Limb (tissue), 2 donors: ENCODE measurements at regions not wholly inside any gene's neighbourhood (a gene's known extent, or its start where the extent isn't known, plus 50 kb on each side); places are given as distances from the start of the nearest gene placed in this dataset.
"Not testable (repeated sequence)": the region's sequence is repeated elsewhere in the genome, so short reads cannot be mapped to it uniquely, and the experiment has no call there.

ENCODE experiments used
- DNase-seq, 2 donors: peaks; one replicate each; pipeline ENCODE4 v3.0.0-alpha.2; 2016; ENCODE audit errors: extremely low spot score in 2 of 2

DNA sequence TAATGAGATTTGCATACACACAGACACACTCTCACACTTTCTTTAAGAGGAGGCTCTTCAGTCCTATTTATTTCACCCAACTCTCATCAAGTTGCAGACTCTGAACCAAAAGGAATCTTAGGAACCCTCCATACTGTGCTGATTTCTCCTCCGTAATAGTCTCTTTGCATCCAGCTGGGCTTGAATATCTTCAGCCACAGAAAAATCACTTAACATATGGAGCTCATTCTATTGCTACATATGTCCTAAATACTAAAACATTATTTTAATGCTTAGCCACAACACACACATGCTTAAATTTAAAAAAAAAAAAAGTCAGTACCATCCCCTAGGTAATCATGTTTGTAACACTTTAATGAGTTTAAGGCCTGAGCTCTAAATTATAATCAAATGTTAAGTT is 287.5 kb upstream of the CNTN6 start:
- no peak for DNase-seq

- DNase-seq, result no peak
These were observed 286.8 kb upstream of the CNTN6 start for GRCh38 chr3:806006-806405.

DNA sequence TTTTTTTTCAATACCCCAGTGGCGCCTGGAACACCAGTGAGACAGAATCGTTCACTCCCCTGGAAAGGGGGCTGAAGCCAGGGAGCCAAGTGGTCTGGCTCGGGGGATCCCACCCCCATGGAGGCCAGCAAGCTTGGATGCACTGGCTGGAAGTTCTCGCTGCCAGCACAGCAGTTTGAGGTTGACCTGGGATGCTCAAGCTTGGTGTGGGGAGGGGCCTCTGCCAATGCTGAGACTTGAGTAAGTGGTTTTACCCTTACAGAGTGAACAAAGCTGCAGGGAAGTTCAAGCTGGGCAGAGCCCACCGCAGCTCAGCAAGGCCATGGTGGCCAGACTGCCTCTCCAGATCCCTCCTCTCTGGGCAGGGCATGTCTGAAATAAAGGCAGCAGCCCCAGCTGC is 276.2 kb upstream of the CNTN6 start:
- DNase-seq, result no peak

- no peak for DNase-seq
These were observed 258.1 kb upstream of the CNTN6 start for GRCh38 chr3:834679-835078.

DNA sequence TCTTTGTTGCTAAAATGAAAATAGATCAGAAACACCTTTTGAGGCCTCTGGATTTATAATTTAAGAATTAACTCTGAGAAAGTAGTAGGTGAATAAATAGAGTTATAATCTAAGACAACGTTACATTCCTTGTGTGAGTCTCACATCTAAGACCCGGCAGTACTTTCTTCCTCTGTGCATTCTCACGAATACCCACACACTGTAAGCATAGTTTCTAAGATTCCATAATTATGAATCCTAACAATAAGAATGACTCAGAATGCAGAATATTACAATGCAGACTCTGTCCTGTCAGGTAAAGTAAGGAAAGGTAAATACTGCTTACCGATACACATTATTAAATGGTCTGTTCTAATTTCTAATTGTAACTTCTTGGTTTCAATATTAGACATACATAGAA is 257.7 kb upstream of the CNTN6 start:
- no peak for DNase-seq

GRCh38 chr3:839981-840380 is 252.8 kb upstream of the CNTN6 start:
- DNase-seq, result no peak

DNA sequence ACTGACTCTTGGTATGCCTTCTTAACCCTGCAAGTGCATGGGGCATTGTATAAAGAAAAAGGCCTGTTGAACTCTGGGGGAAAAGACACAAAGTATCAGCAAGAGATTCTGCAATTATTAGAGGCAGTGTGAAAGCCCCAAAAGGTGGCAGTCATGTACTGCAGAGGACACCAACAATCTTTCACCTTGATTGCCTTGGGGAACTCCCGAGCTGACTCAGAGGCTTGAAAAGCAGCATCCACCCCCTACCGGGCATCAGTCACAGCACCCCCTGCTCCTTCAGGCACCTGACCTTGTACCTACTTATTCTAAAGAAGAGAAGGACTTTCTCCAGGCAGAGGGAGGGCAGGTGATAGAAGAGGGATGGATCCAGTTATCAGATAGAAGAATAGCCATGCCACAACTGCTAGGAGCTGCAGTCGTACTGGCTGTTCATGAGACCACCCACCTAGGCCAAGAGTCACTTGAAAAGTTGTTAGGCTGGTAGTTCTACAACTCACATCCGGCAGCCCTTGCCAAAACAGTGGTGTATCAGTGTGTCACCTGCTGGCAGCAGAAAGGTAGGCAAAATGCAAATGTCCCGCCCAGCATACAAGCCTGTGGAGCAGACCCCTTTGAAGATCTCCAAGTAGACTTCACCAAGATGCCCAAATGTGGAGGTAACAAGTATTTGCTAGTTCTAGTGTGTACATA is 241.6 kb upstream of the CNTN6 start:
- no peak for DNase-seq

DNA sequence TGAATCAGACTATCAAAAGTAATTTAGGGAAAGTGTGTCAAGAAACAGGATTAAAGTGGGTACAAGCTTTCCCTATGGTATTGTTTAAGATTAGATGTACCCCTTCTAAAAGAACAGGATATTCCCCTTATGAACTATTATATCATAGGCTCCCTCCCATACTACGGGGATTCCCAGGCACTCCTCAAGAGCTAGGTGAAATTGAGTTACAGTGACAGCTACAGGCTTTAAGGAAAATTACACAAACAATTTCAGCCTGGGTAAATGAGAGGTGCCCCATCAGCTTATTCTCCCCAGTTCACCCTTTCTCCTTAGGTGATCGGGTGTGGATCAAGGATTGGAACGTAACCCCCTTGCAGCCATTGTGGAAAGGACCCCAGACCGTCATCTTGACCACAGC is 240.8 kb upstream of the CNTN6 start:
- no peak for DNase-seq

- no peak for DNase-seq
These were observed 239.3 kb upstream of the CNTN6 start for GRCh38 chr3:853489-853888.

DNA sequence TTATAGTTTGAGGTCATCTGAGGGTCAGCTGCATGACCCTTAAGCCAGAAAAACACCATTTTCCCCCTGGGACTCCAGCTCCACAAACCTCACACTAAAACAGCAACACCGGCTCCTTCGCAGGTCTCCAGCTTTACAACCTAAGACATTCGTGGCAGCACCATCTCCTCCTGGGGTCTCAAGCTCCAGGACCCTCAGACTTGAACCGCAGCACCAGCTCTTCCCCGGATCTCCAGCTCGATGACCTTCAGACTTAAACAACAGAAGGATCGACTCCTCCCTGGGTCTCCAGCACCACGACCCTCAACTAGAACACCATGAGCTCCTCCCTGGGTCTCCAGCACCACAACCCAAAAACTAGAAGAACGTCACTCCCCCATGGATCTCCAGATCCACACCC is 233.7 kb upstream of the CNTN6 start:
- DNase-seq, result no peak

DNA sequence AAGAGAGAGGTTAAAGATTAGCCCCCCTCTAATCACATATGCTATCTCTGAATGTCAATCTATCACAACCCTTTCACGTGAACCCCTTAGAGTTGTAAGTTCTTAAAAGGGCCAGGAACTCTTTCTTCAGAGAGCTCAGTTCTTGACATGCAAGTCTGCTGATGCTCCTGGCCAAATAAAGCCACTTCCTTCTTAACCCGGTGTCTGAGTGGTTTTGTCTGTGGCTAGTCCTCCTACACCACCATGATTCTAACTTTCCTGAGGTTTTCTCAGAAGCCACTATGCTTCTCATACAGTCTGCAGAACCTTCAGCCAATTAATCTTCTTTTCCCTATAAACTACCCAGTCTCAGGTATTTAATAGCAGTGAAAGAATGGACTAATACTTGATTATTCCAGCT is 231.1 kb upstream of the CNTN6 start:
- no peak for DNase-seq

DNA sequence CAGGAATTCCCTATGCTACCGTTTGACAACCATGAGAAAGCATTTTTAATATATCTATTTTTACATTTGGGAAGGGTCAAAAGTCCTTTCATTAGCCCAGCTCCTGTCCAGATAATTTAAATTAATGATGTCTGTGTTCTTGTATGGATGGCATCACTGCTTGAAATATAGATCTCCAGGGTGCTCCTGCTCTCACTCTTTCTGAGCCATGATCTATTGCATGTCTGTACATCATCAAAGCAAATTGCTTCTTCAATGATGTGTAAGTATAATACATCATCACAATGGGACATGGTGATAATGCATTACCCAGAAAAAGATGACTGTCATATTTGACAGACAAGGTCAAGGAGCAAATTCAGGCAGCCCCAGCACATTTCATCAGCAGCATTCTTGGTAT is 223.6 kb upstream of the CNTN6 start:
- no peak for DNase-seq

- DNase-seq, result peak in 1 of 2 donors; percentile 14
These were observed 223.1 kb upstream of the CNTN6 start for GRCh38 chr3:869734-870133.

GRCh38 chr3:871651-872050 is 221.2 kb upstream of the CNTN6 start:
- no peak for DNase-seq

- DNase-seq, result no peak
These were observed 215.8 kb upstream of the CNTN6 start for GRCh38 chr3:877001-877400.

GRCh38 chr3:878746-879145 is 214.1 kb upstream of the CNTN6 start:
- no peak for DNase-seq

- no peak for DNase-seq
These were observed 212.5 kb upstream of the CNTN6 start for GRCh38 chr3:880371-880770.

DNA sequence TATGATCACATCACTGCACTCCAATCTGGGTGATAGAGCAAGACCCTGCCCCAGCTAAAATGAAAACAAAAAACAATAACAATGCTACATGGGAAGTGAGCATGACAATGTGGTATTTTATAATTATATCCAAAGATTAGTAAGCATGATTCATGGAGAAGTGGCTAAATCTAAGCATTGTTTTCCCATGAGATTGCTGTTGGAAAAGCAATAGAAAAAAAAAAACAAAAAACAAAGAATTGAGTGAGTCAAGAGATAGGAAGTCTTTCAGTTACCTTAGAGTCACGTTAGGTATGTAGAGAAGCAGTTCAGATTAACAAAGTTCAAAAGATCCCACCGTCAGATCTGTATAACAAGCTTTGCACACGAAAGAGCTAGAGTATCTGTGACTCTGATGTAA is 210.3 kb upstream of the CNTN6 start:
- no peak for DNase-seq

DNA sequence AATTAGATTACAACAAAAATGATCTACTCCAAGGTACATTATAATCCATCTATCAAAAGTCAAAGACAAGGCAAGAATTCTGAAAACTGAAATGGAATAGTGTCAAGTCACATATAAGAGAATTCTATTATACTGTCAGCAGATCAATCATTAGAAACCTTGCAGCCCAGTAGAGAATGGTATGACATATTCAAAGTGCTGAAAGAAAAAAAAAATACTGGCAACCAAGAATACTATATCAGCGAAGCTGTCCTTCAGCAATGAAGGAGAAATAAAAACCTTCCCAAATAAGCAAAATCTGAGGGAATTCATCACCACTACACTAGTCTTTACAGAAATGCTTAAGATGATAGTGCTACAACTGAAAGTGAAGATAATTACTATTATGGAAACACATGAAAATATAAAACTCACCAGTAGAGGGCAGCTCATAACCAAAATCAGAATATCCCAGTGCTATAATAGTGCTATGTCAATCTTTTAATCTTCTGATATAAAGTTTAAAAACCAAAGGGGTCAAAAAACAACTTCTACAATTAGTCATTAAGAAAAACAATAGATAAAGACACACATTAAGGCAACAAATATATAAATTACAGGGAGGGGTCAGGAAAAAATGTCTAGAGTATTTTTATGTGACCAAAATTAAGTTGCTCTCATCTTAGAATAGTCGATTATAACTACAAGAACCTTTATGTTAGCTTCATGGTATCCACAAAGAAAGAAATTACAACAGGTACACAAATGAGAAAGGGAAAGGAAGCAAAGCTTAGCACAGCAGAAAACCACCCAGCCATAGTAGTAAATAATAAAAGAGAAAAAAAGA is 190.7 kb upstream of the CNTN6 start:
- no peak for DNase-seq

DNA sequence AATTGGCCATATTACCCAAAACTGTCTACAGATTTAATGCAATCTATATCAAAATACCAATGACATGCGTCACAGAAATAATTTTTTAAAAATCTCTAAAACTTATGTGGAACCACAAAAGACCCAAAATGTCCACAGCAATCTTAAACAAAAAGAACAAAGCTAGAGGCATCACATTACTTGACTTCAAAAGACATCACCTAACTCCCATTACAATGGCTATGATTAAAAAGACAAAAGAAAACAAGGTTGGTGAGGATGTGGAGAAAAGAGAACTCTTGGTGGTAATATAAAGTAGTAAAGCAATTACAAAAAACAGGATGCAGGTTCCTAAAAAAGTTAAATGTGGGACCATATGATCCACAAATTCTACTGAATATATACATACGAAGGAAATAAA is 187.6 kb upstream of the CNTN6 start:
- no peak for DNase-seq

DNA sequence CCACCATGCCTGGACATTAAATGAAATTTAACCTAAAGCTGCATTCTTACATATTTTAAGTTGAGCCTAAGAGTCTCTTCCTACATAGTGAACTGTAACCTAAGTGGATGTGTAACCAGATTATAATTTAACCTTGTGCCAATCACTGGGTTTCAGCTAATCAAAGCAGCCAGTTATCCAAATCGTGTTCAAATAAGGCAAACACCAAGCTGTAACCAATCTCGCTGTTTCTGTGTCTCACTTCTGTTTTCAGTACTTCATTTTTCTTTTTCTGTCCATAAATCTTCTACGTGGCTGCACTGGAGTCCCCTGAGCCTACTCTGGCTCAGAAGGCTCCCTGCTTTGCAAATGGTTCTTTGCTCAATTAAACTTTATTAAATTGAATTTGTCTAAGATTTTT is 186.1 kb upstream of the CNTN6 start:
- DNase-seq, result no peak

- DNase-seq, result no peak
These were observed 184.0 kb upstream of the CNTN6 start for GRCh38 chr3:908839-909238.

- DNase-seq, result not testable (repeated sequence)
These were observed 180.1 kb upstream of the CNTN6 start for GRCh38 chr3:912717-913116.
